22Rv1 (cell line): ENCODE measurements at regions not wholly inside any gene's neighbourhood (a gene's known extent, or its start where the extent isn't known, plus 50 kb on each side); places are given as distances from the start of the nearest gene placed in this dataset.

Experiments used
- CTCF ChIP-seq: fragments of 450-650 bp; IDR thresholded peaks from 2 replicates; pipeline ENCODE4 v1.5.1; 2017; ENCODE audit warnings: mild to moderate bottlenecking
- ZFX ChIP-seq: fragments of 450-650 bp; IDR thresholded peaks from 2 replicates; pipeline ENCODE4 v1.6.1; 2017; ENCODE audit warnings: antibody characterized with exemption, borderline replicate concordance

GRCh38 chr3:178236555-178237277, 299.5 kb upstream of the KCNMB2 start:
- TF ChIP-seq CTCF = no peak
- TF ChIP-seq ZFX = no peak
